NCI-H146 treated with DMSO at 0.1 percent for 48 hours (cell line): ENCODE measurements at regions not wholly inside any gene's neighbourhood (a gene's known extent, or its start where the extent isn't known, plus 50 kb on each side); places are given as distances from the start of the nearest gene placed in this dataset.

Experiments used
- DNase-seq: peaks from one replicate; lab custom pipeline; 2025; ENCODE audit not compliant: unreplicated experiment; lab: John Stamatoyannopoulos, UW

DNA sequence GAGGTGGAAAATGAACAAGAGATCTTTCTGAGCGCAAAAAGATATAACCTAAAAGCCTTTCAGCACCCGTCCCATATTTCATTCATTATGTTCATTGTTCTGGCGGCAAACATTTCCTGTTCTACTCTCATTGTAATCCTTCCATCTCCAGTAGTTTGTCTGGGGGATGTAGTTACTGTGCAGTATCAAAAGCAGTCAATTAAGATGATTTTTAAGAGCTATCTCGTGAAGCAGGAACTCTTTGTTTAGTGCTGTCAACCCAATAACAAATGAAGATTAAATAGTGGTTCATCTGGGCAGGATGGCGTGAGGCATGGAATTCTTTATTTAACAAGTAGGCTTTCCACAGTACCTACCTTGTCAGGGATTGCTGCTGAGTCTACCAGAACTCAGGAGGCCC lies 876.7 kb downstream of the HACE1 start:
- DNase-seq = no peak

DNA sequence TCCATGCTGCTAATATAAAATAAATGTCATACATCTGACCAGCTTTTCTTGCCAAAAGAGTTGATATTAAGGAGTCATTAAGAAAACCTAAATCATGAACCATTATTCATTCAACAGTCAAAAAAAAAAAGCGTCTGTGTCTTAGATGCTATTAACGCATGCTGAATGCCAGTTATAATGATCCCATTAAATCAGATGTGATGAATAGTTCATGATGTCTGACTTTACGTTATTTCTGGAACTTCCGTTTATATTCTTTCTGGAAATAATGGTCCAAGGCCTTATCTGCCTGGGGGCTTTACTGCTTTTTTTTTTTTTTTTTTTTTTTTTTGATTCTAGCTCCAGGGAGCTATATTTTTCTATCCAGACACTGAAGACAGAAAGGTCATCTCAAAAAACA lies 877.1 kb downstream of the HACE1 start:
- no peak for DNase-seq

GRCh38 chr6:103979308-103979707 lies 880.4 kb downstream of the HACE1 start:
- DNase-seq = no peak

GRCh38 chr6:103937389-103937788 lies 922.3 kb downstream of the HACE1 start:
- no peak for DNase-seq

DNA sequence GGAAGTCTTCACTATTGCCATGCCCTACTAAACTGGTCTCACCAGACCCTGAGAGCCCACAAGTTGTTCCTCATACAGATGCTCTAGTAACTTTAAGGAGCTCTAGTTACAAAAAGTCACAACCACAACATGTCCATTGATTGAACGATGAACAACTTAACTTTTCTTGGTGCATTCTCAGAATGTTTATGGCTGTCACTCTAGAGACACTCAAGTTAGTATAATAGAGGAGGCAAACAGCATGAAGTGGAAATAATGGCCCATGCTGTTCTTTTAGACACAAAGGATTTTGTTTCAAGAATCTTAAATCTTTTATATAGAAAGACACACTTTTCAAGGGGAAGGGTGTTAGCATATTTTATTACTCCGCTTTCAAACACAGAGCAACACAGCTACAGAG lies 934.4 kb downstream of the HACE1 start:
- DNase-seq = no peak

DNA sequence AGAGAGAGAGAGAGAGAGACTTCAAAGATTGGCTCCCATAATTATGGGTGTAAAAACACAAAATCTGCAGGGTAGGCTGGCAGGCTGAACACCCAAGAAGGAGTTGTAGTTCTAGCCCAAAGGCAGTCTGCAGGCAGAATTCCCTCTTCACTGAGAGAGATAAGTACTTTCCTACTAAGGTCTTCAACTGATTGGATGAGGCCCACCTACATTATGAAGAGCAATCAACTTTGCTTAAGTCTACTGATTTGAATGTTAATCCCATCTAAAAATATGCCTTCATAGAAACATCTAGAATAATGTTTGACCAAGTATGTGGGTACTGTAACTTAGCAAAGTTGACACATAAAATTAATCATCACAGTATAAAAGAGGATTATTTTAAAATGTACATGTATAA lies 949.7 kb downstream of the HACE1 start:
- DNase-seq = no peak

DNA sequence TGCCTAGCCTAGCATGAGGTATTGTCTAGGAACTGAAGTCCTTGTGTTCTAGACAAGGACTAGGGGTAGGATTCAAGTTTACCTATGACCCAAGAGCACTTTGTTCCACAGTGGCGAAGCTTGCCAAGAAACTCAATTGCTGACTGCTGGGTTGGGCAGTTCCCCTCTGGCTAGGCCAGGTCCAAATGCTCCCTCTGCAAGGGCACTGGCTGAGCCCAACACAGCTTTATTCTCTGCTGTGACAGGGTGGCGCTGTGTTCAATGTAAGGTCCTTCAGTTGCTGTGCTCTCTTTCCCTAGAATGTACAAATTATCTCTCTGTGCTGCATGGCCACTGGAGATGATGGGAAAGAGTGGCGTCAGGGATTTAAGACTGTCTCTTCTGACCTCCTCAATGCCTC lies 950.8 kb downstream of the HACE1 start:
- DNase-seq = no peak

DNA sequence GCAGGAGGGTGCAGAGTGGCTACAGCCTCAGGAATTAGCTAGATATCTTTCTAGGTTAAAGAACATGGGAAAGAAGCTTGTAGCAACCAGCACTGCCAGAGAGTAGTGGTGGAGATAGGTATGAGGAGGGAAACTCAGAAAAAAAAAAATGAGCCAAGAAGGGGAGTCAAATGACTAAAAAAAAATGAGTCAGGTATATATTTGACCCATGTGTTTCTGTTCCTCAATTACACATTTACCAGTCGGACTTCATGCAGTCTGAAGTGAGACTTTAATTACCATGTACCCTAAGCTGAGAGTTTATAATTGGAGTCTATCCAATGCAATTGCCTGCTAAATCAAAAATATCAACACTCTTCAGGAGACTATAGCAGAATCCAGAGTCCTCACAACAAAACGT lies 964.6 kb downstream of the HACE1 start:
- DNase-seq = no peak

DNA sequence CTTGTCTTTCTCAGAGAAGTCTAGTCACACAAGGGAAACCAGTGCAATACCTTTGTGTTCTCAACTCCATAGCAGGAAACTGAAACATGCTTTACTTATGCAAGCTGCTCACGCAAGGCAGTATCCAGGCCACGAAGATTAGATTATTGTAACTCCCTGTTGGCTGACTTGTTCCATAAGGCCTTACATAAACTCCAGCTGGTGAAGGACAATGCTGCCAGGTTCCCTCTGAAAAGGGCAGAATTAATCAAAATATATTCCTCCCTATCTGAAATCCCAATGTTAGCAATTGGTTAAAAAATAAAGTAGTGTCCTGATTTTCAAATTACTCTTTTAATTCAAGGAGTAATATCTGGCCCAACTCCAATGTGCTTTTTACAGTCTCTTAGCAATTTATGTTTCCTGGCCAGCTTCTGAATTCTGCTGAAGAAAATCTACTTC lies 966.6 kb downstream of the HACE1 start:
- no peak for DNase-seq

DNA sequence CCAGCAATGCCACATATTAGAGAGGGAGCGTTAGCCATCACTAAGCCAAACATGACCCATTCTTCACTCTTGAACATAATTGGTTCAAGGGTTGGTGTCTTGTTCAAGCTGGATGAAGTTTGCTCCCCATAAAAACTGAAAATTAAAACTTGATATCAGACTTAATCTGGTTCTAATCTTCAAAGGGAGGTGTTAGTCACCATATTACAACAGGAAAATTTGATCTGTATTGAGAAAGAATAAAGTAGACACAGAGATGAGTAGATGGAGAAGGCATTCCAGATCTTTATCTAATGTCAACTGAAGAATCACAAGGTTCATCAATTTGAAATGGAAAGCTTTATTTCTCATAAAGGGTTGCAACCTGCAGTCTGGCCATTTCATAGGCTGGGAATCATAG lies 972.8 kb downstream of the HACE1 start:
- no peak for DNase-seq

GRCh38 chr6:103885446-103885845 lies 974.3 kb downstream of the HACE1 start:
- no peak for DNase-seq

DNA sequence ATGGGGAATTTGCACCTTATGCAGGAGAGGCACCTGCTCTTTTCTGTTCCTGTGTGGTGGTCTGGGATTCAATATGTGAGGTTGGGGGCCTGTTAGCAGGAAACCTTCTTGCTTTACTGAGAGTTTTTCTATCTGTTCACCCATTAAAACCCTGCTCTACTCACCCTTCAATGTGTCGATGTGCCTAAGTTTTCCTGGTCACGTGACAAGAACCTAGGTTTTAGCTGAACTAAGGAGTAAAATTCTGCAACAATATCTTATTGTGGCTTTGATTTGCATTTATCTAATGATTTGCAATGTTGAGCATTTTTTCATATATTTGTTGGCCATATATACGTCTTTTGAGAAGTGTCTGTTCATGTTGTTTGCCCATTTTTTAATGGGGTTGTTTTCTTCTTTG lies 979.9 kb downstream of the HACE1 start:
- no peak for DNase-seq

GRCh38 chr6:103875221-103875620 lies 984.5 kb downstream of the HACE1 start:
- DNase-seq = no peak

DNA sequence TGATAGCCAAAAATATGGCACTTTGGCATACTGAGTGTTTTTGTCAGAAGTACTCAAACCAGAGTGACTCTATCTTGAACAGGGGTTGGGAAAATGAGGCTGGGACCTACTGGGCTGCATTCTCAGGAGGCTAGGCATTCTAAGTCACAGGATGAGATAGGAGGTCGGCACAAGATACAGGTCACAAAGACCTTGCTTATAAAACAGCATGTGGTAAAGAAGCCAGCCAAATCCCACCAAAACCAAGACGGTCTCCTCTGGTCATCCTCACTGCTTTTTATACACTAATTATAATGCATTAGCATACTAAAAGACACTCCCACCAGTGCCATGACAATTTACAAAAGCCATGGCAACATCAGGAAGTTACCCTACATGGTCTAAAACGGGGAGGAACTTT lies 985.1 kb downstream of the HACE1 start:
- DNase-seq = no peak

GRCh38 chr6:103872678-103873077 lies 987.0 kb downstream of the HACE1 start:
- DNase-seq = no peak

DNA sequence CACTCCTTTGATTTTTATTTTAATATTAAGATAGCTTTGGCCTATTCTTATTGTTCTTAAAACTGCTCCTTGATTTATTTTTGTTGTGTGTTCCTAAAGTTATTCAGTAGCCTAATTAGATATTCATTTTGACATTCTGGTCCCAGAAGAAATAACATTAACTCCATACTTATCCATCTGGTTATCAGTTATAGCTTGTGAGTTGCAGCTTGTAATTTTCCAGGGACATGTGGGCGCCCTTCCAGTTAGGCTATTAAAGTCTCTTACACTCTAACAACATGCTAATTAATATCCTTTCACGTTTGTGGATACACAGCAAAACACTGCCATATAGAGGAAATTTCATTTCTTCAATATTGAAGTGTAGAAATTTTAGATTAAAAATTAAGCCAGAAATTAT lies 987.5 kb downstream of the HACE1 start:
- DNase-seq = no peak

DNA sequence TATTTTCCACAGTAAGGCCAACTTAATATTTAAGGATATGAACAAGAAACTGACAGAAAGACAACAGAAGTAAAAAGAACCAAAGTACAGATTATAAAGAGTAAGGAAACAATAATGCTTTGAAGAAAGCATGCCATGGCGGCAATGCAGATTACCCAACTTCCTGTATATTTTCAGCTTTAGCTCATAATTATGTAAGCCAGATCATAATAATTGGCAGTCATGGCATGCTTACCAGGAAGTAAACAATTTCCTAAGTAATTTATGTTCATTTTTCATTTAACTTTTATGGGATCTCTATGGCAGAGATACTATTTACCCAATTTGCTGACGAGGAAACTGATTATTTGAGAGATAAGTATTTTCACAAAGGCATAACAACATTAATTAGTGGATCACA lies 988.7 kb downstream of the HACE1 start:
- no peak for DNase-seq

GRCh38 chr6:103862297-103862696 lies 997.4 kb downstream of the HACE1 start:
- DNase-seq = no peak

DNA sequence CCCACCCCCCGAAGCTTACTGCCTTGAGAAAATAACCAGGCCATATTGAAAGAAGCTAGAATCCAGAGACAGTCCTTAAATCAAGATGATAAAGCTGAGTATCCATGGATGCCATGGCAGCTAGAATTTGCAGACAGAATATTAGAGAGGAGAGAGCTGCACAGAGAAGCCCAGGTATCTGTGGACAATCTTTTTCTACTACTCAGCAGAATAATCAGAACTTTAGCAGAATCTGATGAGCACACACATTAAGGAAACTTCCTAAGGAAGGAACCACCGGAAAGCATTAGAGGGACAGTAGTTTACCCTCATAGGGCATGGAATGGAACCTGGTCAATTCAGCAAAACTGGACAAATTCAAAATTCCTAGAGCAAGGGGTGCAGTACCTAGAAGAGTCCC lies 1001.7 kb downstream of the HACE1 start:
- DNase-seq = no peak

- no peak for DNase-seq
These were observed 1004.0 kb downstream of the HACE1 start for GRCh38 chr6:103855750-103856149.

GRCh38 chr6:103854059-103854458 lies 1005.7 kb downstream of the HACE1 start:
- no peak for DNase-seq

DNA sequence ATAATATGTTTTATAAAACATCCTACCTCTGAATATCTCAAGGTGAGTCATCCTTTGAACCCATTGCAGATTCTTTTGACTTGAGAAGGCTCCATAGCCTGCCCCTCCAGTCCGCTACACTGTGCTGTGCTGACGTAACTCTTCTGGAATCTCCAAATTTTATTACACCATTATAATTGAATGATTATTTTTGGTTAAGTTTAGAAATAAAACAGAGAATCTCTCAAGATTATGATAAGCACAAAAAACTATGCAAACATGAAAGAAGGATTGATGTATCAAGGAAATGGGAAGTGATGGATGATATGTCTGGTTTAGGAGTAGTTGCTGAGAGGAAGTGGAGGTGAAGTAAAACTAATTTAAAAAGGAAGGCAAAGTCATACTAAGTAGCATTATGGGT lies 1021.3 kb downstream of the HACE1 start:
- DNase-seq = no peak

GRCh38 chr6:103826209-103826608 lies 1033.5 kb downstream of the HACE1 start:
- no peak for DNase-seq

DNA sequence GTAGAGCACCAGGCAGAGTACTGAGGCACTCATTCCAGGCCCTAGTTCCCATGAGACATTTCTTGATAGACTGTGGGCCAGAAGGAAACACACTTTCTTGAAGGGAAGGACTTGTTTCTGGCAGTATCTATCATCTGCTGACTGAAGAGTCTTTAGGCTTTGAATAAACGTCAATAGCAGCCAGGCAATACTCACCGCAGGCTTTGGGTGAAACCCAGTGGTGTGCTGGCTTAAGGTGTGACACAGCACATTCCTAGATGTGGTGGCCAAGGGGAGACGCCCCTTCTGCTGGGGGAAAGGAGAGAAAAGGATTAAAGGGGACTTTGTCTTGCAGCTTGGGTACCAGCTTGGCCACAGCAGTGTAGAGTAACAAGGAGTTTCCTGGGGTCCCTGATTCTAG lies 1039.6 kb downstream of the HACE1 start:
- no peak for DNase-seq
